GM12864 (cell line): ENCODE measurements at regions not wholly inside any gene's neighbourhood (a gene's known extent, or its start where the extent isn't known, plus 50 kb on each side); places are given as distances from the start of the nearest gene placed in this dataset.

Source experiments
- DNase-seq: peaks from one replicate; pipeline ENCODE4 v3.0.0-alpha.2; 2011; ENCODE audit warnings: low read depth
- H3K4me3 ChIP-seq: 2 replicates; pipeline ENCODE4 v1.5.1; 2011; ENCODE audit warnings: mild to moderate bottlenecking, low read depth, low read length, control low read depth
- TF ChIP-seq, protein P1 (sequence below): IDR thresholded peaks from 2 replicates; pipeline ENCODE4 v1.5.1; 2011; ENCODE audit warnings: low read depth, mild to moderate bottlenecking, moderate library complexity, low read length, control low read depth, inconsistent platforms; ENCODE audit errors: missing control alignments

DNA sequence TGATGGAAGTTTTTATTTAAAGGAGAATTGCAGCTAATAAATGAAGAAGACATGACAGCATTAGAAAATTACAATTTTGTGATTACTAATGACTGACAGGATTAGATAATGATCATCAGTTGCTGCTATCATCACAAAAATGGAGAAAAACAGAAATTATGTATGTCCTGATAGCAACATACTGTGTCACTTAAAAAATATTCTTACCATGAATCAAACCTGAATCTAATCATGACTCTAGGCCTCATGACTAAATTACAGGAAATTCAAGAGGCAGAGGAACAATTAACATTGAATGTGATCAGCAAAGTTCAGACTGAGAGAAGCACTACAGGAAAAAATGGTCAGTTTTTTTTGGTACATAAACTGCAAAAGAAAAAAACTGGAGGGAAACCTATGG, 147.8 kb downstream of the PMAIP1 start:
- TF ChIP-seq, protein P1, sequence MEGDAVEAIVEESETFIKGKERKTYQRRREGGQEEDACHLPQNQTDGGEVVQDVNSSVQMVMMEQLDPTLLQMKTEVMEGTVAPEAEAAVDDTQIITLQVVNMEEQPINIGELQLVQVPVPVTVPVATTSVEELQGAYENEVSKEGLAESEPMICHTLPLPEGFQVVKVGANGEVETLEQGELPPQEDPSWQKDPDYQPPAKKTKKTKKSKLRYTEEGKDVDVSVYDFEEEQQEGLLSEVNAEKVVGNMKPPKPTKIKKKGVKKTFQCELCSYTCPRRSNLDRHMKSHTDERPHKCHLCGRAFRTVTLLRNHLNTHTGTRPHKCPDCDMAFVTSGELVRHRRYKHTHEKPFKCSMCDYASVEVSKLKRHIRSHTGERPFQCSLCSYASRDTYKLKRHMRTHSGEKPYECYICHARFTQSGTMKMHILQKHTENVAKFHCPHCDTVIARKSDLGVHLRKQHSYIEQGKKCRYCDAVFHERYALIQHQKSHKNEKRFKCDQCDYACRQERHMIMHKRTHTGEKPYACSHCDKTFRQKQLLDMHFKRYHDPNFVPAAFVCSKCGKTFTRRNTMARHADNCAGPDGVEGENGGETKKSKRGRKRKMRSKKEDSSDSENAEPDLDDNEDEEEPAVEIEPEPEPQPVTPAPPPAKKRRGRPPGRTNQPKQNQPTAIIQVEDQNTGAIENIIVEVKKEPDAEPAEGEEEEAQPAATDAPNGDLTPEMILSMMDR, result no peak
- H3K4me3 ChIP-seq, result no peak overlapping the region
- DNase-seq, result no peak

GRCh38 chr18:60044290-60045006, 144.7 kb downstream of the PMAIP1 start:
- TF ChIP-seq, protein P1, result no peak
- DNase-seq, result no peak
- H3K4me3 ChIP-seq, result no peak overlapping the region

- no peak for DNase-seq
- TF ChIP-seq, protein P1, result no peak
- H3K4me3 ChIP-seq, result no peak overlapping the region
Observed at GRCh38 chr18:60040971-60041370, 141.2 kb downstream of the PMAIP1 start.

GRCh38 chr18:60038731-60039130, 138.9 kb downstream of the PMAIP1 start:
- TF ChIP-seq, protein P1, result no peak
- H3K4me3 ChIP-seq, result no peak overlapping the region
- no peak for DNase-seq

- TF ChIP-seq, protein P1, result no peak
- H3K4me3 ChIP-seq, result no peak overlapping the region
- DNase-seq, result no peak
Observed at GRCh38 chr18:60027397-60027796, 127.6 kb downstream of the PMAIP1 start.

- TF ChIP-seq, protein P1, result no peak
- no peak for DNase-seq
- no peak overlapping the region for H3K4me3 ChIP-seq
Observed at GRCh38 chr18:60024857-60025256, 125.1 kb downstream of the PMAIP1 start.

- TF ChIP-seq, protein P1, result no peak
- DNase-seq, result no peak
- no peak overlapping the region for H3K4me3 ChIP-seq
Observed at GRCh38 chr18:60024345-60024744, 124.5 kb downstream of the PMAIP1 start.
